Fibroblast of lung (primary cell): ENCODE measurements at regions not wholly inside any gene's neighbourhood (a gene's known extent, or its start where the extent isn't known, plus 50 kb on each side); places are given as distances from the start of the nearest gene placed in this dataset.
"Not testable (repeated sequence)": the region's sequence is repeated elsewhere in the genome, so short reads cannot be mapped to it uniquely, and the experiment has no call there.

Experiments used
- CTCF ChIP-seq, 2 donors: IDR thresholded peaks in 1 of 2; conservative IDR thresholded peaks in 1 of 2; 1 replicate in 1 of 2; 2 replicates in 1 of 2; pipeline ENCODE4 v1.5.1; 2011 to 2012; ENCODE audit warnings: low read length in 2 of 2, control low read depth in 1 of 2, inconsistent platforms in 1 of 2, low read depth in 1 of 2, mild to moderate bottlenecking in 1 of 2
- EZH2 ChIP-seq: IDR thresholded peaks from 2 replicates; pipeline ENCODE4 v1.5.1; 2012; ENCODE audit warnings: low read length, control low read depth, mild to moderate bottlenecking; ENCODE audit errors: missing control alignments

- not testable (repeated sequence) for TF ChIP-seq CTCF (conservative IDR thresholded peaks at IDR 0.05 in 1 of 2, IDR thresholded peaks at IDR 0.05 in 1 of 2; ENCODE audit: low read depth in 1 of 2, low read length in 2 of 2); EZH2
Observed at GRCh38 chr3:198139037-198139436, 179.0 kb downstream of the LMLN start.
